Loucy (cell line): ENCODE measurements at regions not wholly inside any gene's neighbourhood (a gene's known extent, or its start where the extent isn't known, plus 50 kb on each side); places are given as distances from the start of the nearest gene placed in this dataset.

Source experiments
- CTCF ChIP-seq: fragments of 200-600 bp; sonication (generic); conservative IDR thresholded peaks from 2 replicates; pipeline ENCODE4 v1.5.1; 2014; ENCODE audit warnings: mild to moderate bottlenecking, antibody characterized with exemption, low read length
- EZH2phosphoT487 ChIP-seq: fragments of 200-600 bp; IDR thresholded peaks from 2 replicates; pipeline ENCODE4 v1.6.1; 2018; ENCODE audit warnings: antibody characterized with exemption, mild to moderate bottlenecking, moderate library complexity, borderline replicate concordance

- TF ChIP-seq CTCF (no peak), EZH2phosphoT487 (no peak)
Measured at GRCh38 chr13:60700994-60701393, 304.0 kb downstream of the TDRD3 start.
